ENCODE measurements at regions not wholly inside any gene's neighbourhood (a gene's known extent, or its start where the extent isn't known, plus 50 kb on each side); places are given as distances from the start of the nearest gene placed in this dataset.

DNA sequence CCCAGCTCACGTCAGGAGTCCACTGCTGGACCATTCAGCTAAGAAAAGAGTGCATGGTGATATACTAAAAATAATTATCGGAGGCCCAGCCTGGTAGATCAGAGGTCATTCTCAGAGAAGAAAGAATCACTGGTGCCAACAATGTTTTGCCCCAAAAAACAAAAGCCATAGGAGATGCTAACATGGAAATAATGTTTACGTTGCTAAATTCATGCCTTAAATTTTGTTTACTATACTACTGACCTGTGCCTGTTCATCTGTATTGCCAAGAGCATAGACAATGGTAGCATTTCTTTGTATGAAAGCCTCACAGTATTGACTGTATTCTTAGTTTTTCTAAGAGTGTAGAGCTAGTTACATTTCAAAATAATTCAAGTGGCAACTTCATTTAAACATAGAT, 138.1 kb upstream of the GPR149 start:
- TF ChIP-seq, protein P1, sequence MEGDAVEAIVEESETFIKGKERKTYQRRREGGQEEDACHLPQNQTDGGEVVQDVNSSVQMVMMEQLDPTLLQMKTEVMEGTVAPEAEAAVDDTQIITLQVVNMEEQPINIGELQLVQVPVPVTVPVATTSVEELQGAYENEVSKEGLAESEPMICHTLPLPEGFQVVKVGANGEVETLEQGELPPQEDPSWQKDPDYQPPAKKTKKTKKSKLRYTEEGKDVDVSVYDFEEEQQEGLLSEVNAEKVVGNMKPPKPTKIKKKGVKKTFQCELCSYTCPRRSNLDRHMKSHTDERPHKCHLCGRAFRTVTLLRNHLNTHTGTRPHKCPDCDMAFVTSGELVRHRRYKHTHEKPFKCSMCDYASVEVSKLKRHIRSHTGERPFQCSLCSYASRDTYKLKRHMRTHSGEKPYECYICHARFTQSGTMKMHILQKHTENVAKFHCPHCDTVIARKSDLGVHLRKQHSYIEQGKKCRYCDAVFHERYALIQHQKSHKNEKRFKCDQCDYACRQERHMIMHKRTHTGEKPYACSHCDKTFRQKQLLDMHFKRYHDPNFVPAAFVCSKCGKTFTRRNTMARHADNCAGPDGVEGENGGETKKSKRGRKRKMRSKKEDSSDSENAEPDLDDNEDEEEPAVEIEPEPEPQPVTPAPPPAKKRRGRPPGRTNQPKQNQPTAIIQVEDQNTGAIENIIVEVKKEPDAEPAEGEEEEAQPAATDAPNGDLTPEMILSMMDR (IDR thresholded peaks at IDR 0.05) = no peak
- TF ChIP-seq POLR2A (IDR thresholded peaks at IDR 0.05) = no peak

Data from lower leg skin (tissue), 3 donors.